CD4-positive, alpha-beta T cell treated with Interleukin-6 for 4 hours (primary cell): ENCODE measurements at regions not wholly inside any gene's neighbourhood (a gene's known extent, or its start where the extent isn't known, plus 50 kb on each side); places are given as distances from the start of the nearest gene placed in this dataset.

ENCODE experiments used
- DNase-seq: peaks from one replicate; pipeline ENCODE4 v3.0.0-alpha.2; 2020; ENCODE audit warnings: mixed read lengths

DNA sequence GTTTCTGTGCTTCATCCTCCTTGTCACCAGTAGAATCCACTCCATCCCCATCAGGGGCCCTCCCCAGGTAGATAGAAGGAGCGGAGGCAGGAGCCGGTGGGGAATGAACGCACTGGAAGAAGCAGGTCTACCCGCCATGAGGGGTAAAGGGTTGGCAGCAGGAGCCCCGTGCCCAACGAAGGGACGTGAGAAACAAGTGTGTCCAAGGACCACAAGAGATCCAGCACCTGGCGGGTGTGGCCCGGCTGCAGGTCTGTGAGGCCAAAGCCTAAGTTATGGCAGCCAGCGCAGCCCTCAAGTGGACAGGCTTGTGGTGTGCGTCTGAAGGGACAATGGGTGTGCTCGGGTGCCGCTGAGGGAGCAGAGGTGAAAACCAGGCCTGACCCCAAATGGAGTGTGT, 94.3 kb downstream of the IRX2 start:
- DNase-seq, result no peak

GRCh38 chr5:2656206-2656605, 95.3 kb downstream of the IRX2 start:
- no peak for DNase-seq

DNA sequence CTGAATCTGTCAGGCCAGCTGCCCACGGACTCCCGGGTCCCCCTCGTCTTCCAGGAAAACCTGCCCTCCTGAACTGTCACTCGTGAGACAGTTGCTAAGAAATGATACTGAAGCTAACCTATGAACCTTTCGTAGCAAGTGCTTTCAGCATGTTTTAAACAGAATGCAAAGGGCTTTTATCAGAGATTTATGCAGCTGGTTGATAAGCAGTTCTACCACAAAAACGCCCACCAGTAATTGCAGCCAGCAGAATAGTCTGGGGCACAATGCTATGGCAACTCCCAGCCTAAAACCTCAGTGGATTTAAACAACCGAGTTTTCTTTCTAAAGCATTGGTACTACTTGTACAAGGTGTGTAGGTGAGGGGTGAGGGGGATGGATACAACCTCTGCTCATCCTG, 97.5 kb downstream of the IRX2 start:
- DNase-seq, result no peak

DNA sequence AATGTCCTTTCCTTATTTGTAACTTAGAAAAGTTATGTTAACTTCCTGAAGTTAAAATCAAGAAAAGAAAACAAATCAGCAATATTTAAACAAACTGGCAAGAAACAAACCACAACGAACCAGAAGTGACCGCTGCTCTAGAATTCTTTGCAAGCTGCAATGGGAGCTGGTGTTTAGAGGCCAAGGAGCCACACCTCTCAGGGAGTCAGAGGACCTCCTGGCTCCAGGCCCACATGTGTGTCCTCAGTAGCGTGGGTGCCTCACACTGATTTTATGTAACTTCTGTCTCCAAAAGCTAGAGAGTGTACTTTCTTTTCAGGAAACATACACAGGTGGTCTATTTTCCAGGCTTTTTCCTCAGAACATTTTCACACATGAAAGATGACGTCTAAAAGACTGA, 100.4 kb downstream of the IRX2 start:
- DNase-seq, result no peak

- DNase-seq, result no peak
Observed at GRCh38 chr5:2642684-2643345, 108.7 kb downstream of the IRX2 start.

DNA sequence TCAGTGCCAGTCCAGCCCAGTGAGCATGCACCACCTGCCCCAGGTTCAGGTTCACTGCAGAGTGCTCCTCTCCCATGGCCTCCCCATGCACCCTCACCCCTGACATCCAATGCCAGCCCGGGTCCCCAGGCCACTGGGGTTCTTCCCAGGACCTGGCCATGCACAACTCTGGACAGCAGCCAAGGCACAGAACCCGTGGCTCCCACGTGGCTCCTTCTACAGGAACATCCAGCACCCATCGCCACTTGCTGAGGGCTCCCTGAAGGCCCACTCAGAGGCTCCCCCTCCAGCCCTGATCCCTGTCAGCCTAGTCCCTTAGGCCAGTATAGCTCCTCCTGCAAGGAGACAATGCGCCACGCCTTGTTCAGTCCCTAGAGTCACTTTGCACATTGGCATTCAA, 110.8 kb downstream of the IRX2 start:
- no peak for DNase-seq

- no peak for DNase-seq
Observed at GRCh38 chr5:2639425-2639824, 112.1 kb downstream of the IRX2 start.

- DNase-seq, result no peak
Observed at GRCh38 chr5:2634399-2635176, 116.9 kb downstream of the IRX2 start.

GRCh38 chr5:2633992-2634391, 117.5 kb downstream of the IRX2 start:
- DNase-seq, result no peak

DNA sequence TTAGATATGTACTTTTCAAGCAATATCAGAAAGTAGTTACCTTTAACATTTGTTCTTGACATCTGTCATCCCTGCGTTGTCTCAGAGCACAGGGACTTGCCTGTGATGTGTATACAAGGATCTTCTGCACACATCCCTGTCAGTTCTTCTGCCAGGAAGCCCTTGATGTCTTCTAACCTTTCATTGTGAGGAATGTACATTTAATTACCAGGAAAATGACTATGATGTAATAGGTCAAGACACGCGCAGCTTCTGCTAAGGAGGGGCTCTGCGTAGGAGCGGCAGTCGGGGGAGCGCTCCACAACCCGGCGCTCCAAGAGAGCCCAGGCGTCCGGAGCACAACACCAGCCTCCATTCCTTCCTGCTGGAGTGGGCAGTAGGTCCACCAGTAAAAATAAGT, 119.7 kb downstream of the IRX2 start:
- DNase-seq, result no peak

- DNase-seq, result no peak
Observed at GRCh38 chr5:2629045-2629444, 122.4 kb downstream of the IRX2 start.

DNA sequence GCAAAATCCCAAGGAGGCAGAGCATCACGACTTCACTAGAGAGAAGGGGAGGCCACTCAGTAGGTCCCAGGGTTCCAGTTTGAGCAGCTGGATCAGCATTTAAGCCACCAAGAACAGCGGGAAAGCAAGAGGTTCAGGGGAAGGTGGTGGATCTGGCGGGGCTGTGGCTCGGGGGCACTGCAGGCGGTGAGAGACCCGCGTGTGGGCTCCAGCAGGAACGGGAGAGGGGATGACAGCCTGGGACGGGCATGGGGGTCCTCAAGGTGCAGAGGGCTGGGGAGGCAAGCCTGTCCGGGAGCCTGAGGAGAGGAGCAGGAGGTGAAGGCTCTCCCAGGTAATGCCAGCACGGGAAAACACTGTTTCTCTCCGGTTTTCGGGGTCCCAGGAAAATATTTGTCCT, 123.6 kb downstream of the IRX2 start:
- no peak for DNase-seq

- DNase-seq, result no peak
Observed at GRCh38 chr5:2626572-2626971, 124.9 kb downstream of the IRX2 start.

GRCh38 chr5:2622866-2623265, 128.6 kb downstream of the IRX2 start:
- DNase-seq, result no peak

GRCh38 chr5:2621631-2622030, 129.8 kb downstream of the IRX2 start:
- no peak for DNase-seq

DNA sequence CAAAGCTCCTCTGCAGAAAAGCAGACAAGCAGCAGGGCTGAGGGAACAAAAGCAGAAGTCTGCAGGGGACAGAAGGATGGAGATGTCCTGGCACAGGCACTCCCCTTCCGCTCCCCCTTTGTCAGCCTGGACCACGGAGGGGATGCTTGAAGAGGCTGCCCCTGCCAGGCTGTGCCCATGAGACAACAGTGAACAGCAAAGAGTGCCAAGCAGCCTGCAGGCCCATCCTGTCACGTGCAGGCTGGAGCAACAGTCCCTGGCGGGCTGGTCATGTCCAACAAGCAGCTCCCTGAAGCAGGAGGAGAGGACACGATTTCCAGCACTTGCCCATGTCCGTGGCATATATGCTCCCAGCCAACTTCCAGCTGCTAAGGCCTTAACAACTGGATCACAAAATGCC, 132.3 kb downstream of the IRX2 start:
- DNase-seq, result no peak

GRCh38 chr5:2617461-2617860, 134.0 kb downstream of the IRX2 start:
- no peak for DNase-seq

- no peak for DNase-seq
Observed at GRCh38 chr5:2615917-2616316, 135.6 kb downstream of the IRX2 start.

- DNase-seq, result no peak
Observed at GRCh38 chr5:2614571-2614970, 136.9 kb downstream of the IRX2 start.

DNA sequence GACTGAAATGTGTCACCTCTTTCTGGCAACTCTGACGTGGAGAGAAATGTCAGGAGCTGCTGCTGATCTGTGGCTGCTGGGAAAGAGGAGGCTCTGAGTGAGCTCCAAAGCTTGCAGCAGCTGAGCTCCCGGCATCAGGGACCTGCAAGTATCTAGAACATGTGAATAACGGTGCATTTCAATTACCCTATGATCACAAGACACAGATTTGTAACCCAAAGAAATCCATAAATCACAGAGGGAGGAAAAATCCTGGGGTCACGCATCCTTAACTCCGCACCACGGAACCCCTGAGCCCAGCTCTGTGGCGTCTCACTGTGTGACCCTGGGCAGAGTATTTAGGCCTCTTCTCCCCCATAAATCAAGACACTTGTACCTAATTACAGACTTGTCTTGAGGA, 139.8 kb downstream of the IRX2 start:
- DNase-seq, result no peak

GRCh38 chr5:2610986-2611385, 140.5 kb downstream of the IRX2 start:
- DNase-seq, result no peak

GRCh38 chr5:2608391-2608790, 143.1 kb downstream of the IRX2 start:
- no peak for DNase-seq

- DNase-seq, result no peak
Observed at GRCh38 chr5:2607598-2607997, 143.9 kb downstream of the IRX2 start.

- DNase-seq, result no peak
Observed at GRCh38 chr5:2603272-2603575, 148.3 kb downstream of the IRX2 start.
